Iris pigment epithelial cell (primary cell): ENCODE measurements at regions not wholly inside any gene's neighbourhood (a gene's known extent, or its start where the extent isn't known, plus 50 kb on each side); places are given as distances from the start of the nearest gene placed in this dataset.
"Not testable (repeated sequence)": the region's sequence is repeated elsewhere in the genome, so short reads cannot be mapped to it uniquely, and the experiment has no call there.

ENCODE experiments used
- DNase-seq: peaks from one replicate; pipeline ENCODE4 v3.0.0-alpha.2; 2011; ENCODE audit warnings: low read depth

DNA sequence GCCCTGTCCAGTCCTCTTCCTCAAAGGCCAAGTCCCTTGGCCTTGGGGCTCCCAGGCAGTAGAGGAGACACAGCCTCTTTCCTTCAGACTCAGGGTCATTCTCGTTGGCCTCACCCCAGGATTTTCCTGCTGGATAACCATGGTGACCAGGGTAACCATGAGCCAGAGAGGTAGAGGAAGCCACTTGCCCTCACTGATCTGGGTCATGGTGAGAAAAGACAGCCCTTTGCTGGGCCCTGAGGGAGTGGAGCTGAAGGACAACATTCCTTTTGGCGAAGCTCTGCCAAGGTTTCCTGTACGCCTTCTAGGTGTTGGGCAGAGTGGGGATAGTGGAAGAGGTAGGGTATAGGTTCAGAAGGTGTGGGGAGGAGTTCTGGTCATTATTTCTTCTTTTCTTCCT is 53.1 kb upstream of the WNT4 start:
- no peak for DNase-seq

GRCh38 chr1:22196641-22197040 is 53.7 kb upstream of the WNT4 start:
- no peak for DNase-seq

DNA sequence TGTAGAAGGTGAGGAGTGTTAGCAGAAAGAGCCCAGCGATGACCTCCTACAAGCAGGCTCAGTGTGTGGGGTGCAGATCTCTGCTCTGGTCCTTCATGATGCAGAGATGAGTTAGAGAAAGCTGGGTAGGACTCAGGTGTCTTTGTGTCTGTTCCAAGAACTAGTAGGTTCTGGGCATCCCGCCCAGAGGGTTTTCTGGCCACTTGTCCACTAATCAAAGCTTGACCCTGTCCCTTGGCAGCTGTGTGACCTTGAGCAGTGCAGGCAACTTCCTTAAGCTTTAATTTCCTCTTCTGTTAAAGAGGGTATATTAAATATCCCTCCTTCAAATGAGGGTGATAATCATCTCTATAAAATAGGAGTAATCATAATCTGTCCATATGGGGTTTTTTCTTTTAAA is 54.7 kb upstream of the WNT4 start:
- no peak for DNase-seq

- DNase-seq = no peak
Measured at GRCh38 chr1:22201023-22201422, 58.1 kb upstream of the WNT4 start.

GRCh38 chr1:22203335-22203734 is 60.4 kb upstream of the WNT4 start:
- DNase-seq = no peak

GRCh38 chr1:22204057-22204840 is 61.4 kb upstream of the WNT4 start:
- DNase-seq = no peak

- DNase-seq = no peak
Measured at GRCh38 chr1:22204989-22205913, 62.4 kb upstream of the WNT4 start.

- DNase-seq = no peak
Measured at GRCh38 chr1:22206551-22207125, 63.7 kb upstream of the WNT4 start.

DNA sequence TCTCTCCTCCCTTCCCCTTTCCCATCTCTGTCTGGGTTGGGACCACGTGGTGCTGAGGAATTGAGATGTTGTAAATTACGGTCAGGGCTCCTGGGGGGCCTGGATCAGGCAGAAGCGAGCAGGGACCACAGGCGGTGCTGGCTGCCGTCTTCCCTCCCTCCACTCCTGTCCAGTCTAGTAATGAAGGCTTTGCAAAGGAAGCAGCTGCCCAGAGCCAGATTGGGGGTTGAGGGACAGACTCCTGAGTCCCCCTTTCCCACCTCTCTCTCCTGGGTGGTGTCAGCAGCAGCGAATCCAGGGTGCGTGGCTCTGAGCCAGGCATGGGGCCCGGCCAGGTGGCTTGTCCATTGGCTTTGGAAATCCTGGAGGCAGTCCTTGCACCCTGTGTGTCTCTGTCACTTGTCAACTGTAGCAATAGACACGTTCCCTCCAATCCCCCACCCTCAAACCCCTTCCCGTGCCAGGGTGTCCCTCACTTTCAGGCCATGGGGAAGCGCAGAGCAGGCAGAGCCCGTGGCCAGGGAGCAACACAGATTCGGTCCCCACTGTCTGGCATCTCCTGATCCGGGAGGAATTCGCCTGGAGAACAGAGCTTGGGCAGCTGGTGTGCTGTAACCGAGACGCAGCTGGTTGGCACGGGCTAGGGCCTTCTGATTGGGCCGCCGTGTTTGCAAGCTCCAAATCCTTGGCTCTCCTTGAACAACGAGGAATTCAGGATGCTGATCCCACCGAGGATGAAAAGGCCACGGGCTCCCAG is 64.8 kb upstream of the WNT4 start:
- no peak for DNase-seq

GRCh38 chr1:22208268-22208972 is 65.5 kb upstream of the WNT4 start:
- no peak for DNase-seq

DNA sequence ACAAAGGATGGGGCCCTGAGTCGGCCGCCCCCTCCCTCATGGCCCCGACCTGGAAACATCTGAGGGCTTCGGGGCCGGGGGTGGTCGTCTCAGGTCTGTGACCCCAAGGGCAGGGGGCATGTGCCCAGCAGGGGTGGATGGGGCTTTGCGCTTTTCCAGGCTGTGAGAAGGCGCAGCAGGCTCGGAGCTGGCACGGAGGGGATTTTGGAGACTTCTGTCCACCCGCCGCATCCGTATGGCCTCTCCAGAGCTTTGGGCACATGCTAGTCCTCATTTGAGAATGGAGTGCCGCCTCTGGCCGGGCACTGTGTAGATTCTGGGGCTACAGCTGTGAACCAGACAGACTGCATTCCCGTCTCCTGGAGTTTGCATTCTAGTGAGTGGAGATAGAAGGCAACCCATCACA is 66.1 kb upstream of the WNT4 start:
- no peak for DNase-seq

DNA sequence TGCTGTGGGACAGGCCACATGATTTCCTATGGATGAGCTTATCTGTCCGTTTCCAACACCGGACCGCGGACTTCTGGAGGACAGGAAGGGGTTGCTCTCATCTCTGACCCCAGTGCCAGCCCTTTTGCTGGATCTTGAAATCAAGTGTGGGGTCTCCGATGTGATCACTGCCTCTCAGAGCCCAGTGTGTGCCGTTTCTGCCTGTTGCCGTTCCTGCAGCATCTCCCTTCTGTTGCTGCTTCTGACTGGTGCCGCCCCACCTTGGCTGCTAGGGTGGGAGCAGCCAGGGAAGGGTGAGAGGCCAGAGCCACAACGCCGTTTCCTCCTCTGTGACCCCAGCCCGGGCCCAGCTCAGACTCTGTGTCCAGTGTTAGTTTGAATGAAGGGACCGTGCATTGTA is 67.3 kb upstream of the WNT4 start:
- no peak for DNase-seq

DNA sequence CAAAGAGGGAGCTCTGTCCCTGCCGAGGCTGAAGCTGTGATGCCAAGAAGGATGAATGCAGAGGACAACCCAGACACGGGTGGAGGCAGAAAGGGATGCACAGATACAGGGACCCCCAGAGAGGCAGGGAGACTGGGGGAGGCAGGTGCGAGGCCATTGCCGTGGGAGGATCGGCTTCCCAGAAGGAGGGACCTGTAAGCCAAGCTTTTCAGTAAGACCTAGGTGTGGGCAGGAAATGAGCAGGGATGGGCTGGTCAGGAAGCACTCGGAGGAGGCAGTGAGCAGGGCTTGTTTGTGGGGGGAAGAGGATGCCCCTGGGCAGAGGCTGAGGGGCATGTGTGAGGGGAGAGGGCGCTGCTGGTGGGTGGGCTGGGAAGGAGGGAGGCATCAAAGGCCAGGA is 67.7 kb upstream of the WNT4 start:
- DNase-seq = no peak

GRCh38 chr1:22211459-22211858 is 68.6 kb upstream of the WNT4 start:
- DNase-seq = not testable (repeated sequence)

DNA sequence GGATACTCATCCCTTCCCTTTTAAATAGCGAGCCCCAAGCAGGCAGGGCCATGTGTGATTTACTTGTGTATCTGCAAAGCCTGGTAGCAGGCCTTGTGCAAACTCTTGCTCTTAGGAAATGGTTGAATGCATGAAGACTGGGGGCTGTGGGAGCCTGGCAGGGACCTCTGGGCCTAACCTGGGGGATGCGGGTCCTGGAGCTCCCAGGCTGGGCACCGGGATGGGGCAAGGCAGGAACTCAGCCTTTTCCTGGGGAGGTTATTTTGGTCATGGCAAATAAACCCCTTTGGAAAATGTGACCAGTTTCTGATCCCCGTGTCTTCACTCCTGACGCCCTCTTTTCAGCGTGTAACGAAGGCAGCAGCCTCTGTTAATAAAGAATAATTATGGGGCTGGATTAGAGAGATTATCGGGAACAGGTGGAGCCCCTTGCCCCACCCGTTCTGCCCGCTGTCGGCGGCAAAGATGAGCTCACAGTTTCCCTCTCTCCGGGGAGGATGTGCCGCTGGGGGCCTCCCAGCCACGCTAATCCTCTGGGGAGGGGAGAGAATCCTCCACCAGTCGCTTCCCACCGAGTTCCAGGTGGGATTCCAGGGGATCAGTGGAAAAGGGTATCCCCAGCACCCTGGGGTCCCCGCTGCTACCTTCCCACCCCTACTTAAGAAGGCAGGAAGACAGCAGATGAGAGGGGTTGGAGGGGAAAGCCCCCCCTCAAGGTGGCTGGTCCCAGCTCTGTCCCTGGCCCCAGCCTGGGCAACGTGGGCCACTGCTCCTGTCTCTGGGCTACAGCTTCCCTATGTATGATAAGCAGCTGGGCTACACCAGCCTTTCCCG is 69.7 kb upstream of the WNT4 start:
- no peak for DNase-seq

DNA sequence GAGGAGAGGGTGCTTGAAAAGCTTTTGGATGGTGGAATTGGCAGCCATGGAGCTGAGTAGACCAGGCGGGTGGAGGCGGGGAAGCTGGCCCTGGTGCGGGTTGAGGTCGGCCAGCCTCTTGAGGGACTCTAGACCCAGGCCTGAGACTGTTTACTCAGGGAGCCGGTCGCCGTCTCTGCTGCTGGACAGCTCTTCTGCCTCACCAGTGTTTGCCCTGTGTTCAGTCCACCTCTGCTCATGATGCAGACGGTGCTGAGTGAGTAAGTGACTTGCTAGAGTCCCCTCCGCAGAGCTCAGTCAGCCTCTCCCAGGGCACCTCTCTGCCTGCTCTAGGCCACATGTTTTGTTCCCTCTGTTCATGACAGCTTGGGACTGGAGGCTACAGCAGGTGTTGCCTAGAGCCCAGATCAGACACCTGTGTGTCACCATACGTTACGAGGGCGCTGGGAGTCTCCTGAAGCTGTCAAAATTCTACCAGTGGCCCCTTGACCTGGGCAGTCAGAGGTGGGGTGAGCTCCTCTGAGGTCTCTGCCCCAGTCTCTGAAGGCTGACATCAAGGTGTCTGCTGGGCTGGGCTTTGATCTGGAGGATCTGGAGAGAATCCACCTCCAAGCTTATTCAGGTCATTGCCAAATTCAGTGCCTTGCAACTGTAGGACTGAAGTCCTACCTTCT is 73.5 kb upstream of the WNT4 start:
- no peak for DNase-seq

- DNase-seq = no peak
Measured at GRCh38 chr1:22216966-22217365, 74.1 kb upstream of the WNT4 start.

GRCh38 chr1:22217811-22218460 is 75.0 kb upstream of the WNT4 start:
- no peak for DNase-seq

DNA sequence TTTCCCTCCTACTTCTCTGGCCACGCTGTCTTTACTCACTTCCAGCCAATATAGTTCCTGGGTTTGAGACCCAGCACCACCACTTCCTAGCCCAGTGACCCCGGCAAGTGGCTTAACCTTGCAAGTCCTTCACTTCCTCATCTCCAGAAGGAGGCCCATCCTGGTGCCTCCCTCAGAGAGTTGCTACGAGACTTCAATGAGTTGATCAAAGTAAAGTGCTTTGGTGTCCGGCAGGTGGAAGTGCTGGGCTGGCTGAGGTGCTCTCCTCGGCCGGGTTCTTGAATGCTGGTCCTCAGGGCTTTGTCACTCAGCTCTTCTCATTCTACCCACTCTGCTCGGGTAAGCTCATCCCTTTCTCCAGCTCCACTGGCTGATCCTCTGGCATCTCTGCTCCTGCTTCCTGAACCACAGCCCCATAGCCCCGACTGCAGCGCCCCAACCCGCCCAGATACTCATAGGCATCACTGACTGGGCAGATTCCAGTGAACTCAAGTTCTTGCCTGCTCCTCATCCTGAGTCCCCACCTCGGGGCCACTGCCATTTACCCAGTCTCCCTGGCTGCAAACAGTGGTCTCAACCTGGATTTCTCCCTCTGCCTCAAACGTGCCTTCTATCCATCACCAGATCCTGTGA is 75.8 kb upstream of the WNT4 start:
- no peak for DNase-seq
